GM19395 (cell line): ENCODE measurements at regions not wholly inside any gene's neighbourhood (a gene's known extent, or its start where the extent isn't known, plus 50 kb on each side); places are given as distances from the start of the nearest gene placed in this dataset.
"Not testable (repeated sequence)": the region's sequence is repeated elsewhere in the genome, so short reads cannot be mapped to it uniquely, and the experiment has no call there.

ENCODE experiments used
- ATAC-seq: cut with Tn5 transposase; IDR thresholded peaks from one replicate; pipeline ENCODE4 v1.9.1; 2021; ENCODE audit warnings: mild to moderate bottlenecking, moderate library complexity; ENCODE audit not compliant: unreplicated experiment

GRCh38 chr3:88403319-88403718, 253.6 kb downstream of the C3orf38 start:
- ATAC-seq, result no peak

- ATAC-seq, result no peak
Observed at GRCh38 chr3:88408097-88408496, 258.3 kb downstream of the C3orf38 start.

- no peak for ATAC-seq
Observed at GRCh38 chr3:88408935-88409334, 259.2 kb downstream of the C3orf38 start.

- no peak for ATAC-seq
Observed at GRCh38 chr3:88410259-88410658, 260.5 kb downstream of the C3orf38 start.

- ATAC-seq, result no peak
Observed at GRCh38 chr3:88412346-88412745, 262.6 kb downstream of the C3orf38 start.

- no peak for ATAC-seq
Observed at GRCh38 chr3:88416436-88416835, 266.7 kb downstream of the C3orf38 start.

- ATAC-seq, result no peak
Observed at GRCh38 chr3:88418219-88418618, 268.5 kb downstream of the C3orf38 start.

- ATAC-seq, result peak; percentile 95
Observed at GRCh38 chr3:88433568-88433967, 283.8 kb downstream of the C3orf38 start.

- ATAC-seq, result peak; percentile 52
Observed at GRCh38 chr3:88434001-88434400, 284.2 kb downstream of the C3orf38 start.

- ATAC-seq, result peak; percentile 54
Observed at GRCh38 chr3:88440701-88441100, 290.9 kb downstream of the C3orf38 start.

GRCh38 chr3:88443066-88443465, 293.3 kb downstream of the C3orf38 start:
- ATAC-seq, result no peak

- ATAC-seq, result no peak
Observed at GRCh38 chr3:88444251-88444650, 294.5 kb downstream of the C3orf38 start.

GRCh38 chr3:88452228-88452627, 302.5 kb downstream of the C3orf38 start:
- no peak for ATAC-seq

GRCh38 chr3:88460369-88460768, 310.6 kb downstream of the C3orf38 start:
- no peak for ATAC-seq

- ATAC-seq, result no peak
Observed at GRCh38 chr3:88462230-88462629, 312.5 kb downstream of the C3orf38 start.

- no peak for ATAC-seq
Observed at GRCh38 chr3:88467191-88467590, 317.4 kb downstream of the C3orf38 start.

- no peak for ATAC-seq
Observed at GRCh38 chr3:88469216-88469615, 319.5 kb downstream of the C3orf38 start.

GRCh38 chr3:88478460-88478859, 328.7 kb downstream of the C3orf38 start:
- no peak for ATAC-seq

- ATAC-seq, result no peak
Observed at GRCh38 chr3:88480822-88481221, 331.1 kb downstream of the C3orf38 start.

- ATAC-seq, result no peak
Observed at GRCh38 chr3:88485001-88485400, 335.2 kb downstream of the C3orf38 start.

GRCh38 chr3:88508818-88509217, 359.1 kb downstream of the C3orf38 start:
- not testable (repeated sequence) for ATAC-seq

GRCh38 chr3:88509582-88509981, 359.8 kb downstream of the C3orf38 start:
- no peak for ATAC-seq

GRCh38 chr3:88528494-88528893, 378.7 kb downstream of the C3orf38 start:
- no peak for ATAC-seq

GRCh38 chr3:88534534-88534933, 384.8 kb downstream of the C3orf38 start:
- no peak for ATAC-seq
